ENCODE measurements at regions not wholly inside any gene's neighbourhood (a gene's known extent, or its start where the extent isn't known, plus 50 kb on each side); places are given as distances from the start of the nearest gene placed in this dataset.

- TF ChIP-seq RFX5 (IDR thresholded peaks at IDR 0.05) (no peak), POLR2AphosphoS2 (conservative IDR thresholded peaks at IDR 0.05; ENCODE audit: low read length) (no peak), CTCF (IDR thresholded peaks at IDR 0.05) (no peak), MYC (IDR thresholded peaks at IDR 0.05; ENCODE audit: borderline replicate concordance, low read length) (no peak)
Observed at GRCh38 chr6:168851460-168852375, 401.9 kb downstream of the THBS2 start.

All from A549 (cell line).